Stimulated activated CD4-positive, alpha-beta T cell treated with anti-CD3 and anti-CD28 coated beads, Interleukin-2, amount 100 ng/mL, for 24 hours (primary cell): ENCODE measurements at regions not wholly inside any gene's neighbourhood (a gene's known extent, or its start where the extent isn't known, plus 50 kb on each side); places are given as distances from the start of the nearest gene placed in this dataset.
A peak's percentile ranks its signal among the peaks of the same experiment; 100 is the strongest.

Experiments
- DNase-seq, 2 donors: peaks; one replicate each; pipeline ENCODE4 v3.0.0-alpha.2; 2020

DNA sequence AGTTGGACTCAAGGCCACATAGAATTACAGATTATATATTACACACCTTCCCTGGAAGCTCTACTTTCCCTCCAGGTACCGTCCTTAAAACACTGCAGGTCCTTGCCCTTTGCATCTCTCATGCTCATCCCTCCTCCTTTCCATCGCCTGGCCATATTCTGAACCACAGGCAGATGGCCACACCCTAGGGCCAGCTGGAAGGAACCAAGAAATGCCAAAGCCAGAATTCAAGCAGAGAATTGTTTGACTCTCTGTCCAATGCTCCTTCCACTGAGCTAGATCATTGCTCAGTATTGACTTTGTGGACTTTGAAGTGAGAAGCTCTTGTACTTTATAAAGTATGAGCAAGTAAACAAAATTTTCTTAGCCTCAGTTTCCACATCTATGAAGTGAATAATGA is 170.3 kb upstream of the SLC24A5 start:
- DNase-seq: no peak

- no peak for DNase-seq
These were observed 169.0 kb upstream of the SLC24A5 start for GRCh38 chr15:47951781-47952180.

DNA sequence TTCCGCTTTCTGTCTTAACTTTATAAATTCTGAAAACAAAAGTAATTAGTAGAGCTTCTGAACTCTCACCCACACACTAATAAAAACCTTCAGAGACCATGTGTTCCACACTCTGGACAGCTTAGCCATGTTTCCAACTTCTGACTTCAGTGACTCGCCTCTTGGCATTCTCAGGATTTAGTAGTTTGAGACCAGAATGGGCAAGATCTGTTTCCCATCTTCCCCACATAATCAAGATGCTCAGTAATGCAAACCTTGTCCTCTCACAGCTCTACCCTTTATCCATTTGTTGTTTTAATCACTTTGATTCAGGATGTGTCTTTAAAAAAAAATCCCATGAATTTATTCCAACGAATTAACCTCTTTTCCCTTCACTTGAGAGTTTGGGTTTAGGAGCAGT is 166.6 kb upstream of the SLC24A5 start:
- no peak for DNase-seq

DNA sequence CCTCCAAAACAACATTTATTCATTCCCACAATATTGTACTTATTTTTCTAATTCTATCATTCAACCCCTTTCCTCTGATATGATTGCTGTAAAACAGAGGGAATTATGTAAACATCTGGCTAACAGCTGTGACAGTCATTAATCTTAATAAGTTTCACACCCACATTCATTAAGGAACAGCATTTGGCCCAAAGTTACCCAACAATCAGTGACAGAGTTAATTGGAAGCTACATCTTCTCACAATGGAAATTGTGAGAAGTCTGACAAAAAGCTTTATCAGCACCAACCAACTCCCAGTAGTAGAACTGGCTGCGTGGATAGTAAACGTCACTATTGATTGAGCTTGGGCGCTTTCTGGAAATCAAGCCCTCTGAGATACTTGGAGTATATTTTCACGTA is 165.8 kb upstream of the SLC24A5 start:
- DNase-seq: no peak

DNA sequence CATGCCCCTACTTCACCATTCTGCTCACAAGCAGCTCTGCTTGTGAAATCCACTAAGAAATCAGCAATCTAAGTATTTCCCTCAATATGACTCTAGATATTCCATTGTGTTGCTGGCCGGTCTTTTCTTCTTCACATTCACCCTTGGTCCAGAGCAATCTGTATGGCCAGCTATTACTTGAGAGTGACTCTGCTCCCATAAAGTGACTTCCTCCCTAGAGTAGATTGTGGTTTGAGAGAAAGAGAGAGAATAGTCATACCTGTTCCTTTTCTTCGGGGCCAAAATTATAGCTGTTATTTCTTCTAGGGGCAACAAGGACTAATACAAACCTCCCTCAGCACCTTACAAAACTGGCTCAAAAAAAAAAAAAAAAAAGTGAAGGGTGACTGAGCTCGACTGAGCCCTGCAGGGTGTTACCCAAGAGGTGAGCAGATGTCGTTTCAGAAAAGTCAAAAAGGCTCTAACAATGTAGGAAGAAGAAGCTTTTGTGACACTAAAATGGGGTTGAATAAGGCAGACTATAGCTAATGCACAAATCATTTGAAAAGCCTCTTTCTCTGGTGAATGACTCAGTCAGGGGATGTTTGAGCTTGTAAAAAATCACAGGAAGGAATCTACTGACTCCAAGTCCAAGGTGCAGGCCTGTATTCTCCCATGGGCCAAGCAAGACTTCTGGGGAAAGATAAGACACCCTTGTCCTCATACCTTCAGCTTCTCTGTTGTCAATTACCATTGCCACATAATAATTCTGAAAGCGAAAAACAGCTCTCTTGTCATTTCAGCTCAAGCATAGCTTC is 161.0 kb upstream of the SLC24A5 start:
- DNase-seq: no peak

- peak in 1 of 2 donors; percentile 0 for DNase-seq
These were observed 159.2 kb upstream of the SLC24A5 start for GRCh38 chr15:47961401-47962090.

GRCh38 chr15:47963265-47963664 is 157.5 kb upstream of the SLC24A5 start:
- no peak for DNase-seq

DNA sequence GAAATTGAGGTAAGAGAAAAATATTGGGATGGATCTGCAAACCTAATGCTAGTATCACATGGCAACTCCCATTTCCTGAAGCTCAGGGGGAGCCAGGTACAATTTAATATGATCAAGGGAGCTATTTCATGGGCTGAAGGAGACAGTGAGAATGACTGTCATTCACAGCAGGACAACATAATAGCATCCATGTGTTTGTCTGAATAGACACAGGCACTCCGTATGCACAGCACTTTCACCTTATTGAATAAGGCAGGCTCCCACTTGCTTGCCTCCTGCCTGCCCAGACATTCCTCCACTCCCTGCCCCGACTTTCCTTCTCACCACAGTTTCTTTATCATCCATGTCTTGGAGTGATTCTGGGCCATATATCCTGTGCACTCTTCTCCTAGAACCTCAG is 156.6 kb upstream of the SLC24A5 start:
- no peak for DNase-seq

DNA sequence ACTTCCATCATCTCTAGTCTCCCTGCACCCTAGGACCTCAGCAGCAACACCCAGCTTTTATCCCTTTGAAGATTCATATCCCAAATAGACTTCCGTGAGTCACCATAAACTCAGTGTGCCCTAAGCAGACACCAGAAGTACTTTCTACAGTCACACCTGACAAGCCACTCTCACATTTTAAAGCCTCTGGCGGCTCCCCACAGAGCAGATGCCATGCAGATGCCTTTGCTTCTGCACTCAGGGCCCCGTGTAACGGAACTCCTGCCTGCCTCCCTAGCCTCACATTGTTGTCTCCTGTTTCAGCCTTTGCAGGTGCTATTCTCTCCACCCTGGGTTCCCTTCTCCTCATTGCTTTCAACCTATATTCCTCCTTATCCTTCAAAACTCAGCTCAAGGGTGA is 155.5 kb upstream of the SLC24A5 start:
- DNase-seq: no peak

DNA sequence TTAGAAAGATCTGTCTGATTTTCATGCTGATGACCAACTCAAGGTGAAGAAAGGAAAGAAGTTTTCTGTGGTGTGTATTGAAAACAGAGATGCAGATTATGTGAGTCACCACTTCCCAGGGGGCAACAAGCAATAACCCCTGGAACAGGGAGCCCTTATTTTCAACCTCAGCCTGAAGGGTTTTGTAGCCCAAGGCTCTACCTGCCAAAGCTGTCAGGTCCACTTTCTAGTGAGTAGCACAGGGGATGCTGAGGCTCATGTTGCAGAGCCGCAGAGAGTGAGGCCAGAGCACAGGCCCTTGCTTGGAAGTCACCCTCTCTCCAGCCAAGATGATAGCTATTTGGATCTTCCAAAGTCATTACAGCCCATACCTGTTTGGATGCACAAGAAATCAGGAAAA is 152.2 kb upstream of the SLC24A5 start:
- DNase-seq: no peak

DNA sequence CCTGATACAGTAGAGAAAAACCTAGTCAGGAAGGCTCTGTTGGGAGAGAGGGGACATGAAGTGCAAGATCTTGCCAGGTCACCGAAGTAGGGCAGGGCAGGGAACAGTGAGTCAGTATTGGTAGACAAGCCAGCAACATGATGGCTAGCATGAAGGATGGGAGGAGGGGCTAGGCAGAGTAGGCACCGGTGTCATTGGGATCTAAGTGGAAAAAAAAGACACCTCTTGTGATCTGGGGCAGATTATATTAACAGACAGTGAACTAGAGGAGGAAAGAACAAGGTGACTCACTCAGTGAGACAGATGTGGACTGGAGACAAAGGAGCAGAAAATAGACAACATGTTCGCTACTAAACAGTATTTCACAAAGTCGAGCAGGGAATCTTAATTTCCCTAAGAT is 149.2 kb upstream of the SLC24A5 start:
- no peak for DNase-seq

GRCh38 chr15:47972738-47973137 is 148.1 kb upstream of the SLC24A5 start:
- DNase-seq: no peak

GRCh38 chr15:47974724-47975123 is 146.1 kb upstream of the SLC24A5 start:
- DNase-seq: no peak

DNA sequence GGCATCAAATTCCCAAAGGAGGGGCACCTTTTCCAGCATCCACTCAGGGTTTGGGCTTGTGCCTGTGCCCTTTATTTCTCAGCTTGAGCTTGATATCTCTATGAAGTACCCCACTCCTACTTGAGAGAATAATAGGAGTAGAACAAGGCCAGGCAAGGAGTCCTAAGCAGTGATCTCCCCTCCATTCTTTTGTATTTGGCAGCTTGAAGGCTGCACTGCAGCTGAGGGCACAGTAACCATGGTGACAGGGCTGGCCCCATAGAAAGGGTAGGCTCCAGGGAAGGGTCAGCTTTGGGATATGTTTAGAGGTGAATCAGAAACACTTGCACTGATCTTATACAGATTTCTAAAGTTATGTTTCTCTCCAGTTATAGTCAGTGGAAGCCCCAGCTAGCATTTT is 145.4 kb upstream of the SLC24A5 start:
- DNase-seq: no peak

DNA sequence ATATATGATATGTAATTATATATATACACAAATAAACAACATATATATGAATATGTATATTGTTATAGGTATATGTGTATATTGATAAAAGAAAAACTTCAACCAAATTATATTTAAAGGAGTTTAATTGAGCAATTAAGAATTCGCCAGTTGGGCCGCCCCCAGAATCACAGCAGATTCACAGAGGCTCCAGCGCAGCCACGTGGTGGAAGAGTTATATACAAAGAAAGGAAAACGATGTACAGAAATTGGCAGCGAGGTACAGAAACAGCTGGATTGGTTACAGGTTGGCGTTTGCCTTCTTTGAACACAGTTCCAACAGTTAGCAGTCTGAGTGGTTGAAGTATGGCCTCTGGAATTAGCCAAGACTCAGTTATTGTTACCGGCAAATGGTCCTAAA is 137.3 kb upstream of the SLC24A5 start:
- no peak for DNase-seq

DNA sequence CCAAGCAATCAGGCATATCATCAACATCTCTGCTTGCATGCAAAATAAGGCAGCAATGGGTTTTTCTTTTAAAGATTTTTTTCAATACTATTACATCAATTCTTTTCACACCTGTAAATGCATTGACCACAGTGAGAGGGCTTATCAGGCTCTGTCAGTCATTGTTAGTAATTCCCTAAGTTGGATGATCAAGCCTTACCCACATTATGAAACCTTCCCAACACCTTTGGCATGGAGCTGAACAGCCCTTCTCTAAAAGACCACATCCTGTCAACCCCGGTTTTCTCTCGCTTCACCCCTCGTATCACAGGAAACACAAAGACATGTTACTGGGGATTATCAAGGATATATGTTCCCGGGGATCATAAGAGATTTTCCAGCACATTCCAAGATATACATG is 135.2 kb upstream of the SLC24A5 start:
- no peak for DNase-seq

DNA sequence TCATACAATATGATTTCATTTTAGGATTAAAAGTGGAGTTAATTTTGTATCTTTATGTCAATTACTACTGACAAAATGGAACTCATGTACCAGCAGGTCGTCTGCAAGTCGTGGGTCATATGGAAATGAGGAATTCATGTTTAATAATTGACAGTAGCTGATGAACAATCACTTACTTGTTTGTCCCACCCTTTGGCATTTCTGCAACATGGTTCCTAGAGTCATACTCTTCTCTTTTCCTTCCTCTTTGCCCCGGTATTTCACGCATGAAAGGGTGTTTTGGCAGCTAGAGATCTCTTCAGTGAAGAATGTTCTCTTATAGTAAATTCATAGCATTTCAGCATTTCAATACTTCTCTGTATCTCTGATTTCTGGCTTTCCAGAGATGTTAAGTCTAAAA is 133.3 kb upstream of the SLC24A5 start:
- no peak for DNase-seq

DNA sequence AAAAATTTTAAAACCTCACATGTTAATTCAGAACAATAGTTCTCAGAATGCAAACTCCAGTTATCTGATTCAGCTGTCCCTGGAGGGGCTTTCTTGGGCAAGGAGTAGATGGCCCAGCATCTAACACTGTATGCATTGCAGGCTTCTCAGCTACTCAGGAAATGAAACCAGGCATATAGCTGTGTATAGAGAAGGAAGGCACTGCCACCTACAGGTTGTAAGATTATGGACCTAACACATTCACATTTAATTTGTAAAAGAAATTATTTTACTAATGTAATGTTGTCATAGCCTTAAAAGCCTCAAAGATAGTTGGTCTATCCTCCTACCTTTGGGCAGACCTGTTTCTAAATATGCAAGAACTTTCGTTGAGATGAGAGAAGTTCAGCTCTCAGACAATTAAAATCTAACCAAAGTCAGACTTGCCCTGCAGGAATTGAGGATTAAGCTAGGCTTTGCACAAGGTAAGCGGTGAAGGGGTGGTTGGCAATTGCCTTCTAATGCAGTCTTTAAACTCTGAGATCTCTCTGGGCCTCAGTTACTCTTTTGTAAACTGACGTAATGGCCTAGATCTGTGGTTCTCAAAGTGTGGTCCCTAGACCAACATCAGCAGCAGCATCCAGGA is 132.8 kb upstream of the SLC24A5 start:
- no peak for DNase-seq

- no peak for DNase-seq
These were observed 132.2 kb upstream of the SLC24A5 start for GRCh38 chr15:47988564-47988963.

GRCh38 chr15:47990821-47991220 is 130.0 kb upstream of the SLC24A5 start:
- no peak for DNase-seq

- no peak for DNase-seq
These were observed 129.4 kb upstream of the SLC24A5 start for GRCh38 chr15:47991357-47991756.

GRCh38 chr15:47993051-47993450 is 127.7 kb upstream of the SLC24A5 start:
- DNase-seq: no peak

- DNase-seq: no peak
These were observed 123.4 kb upstream of the SLC24A5 start for GRCh38 chr15:47997195-47998080.
